ENCODE measurements at regions not wholly inside any gene's neighbourhood (a gene's known extent, or its start where the extent isn't known, plus 50 kb on each side); places are given as distances from the start of the nearest gene placed in this dataset.

- Histone ChIP-seq H3K27ac (ENCODE audit: low read length in 2 of 2) (no peak overlapping the region), H3K36me3 (replicated peaks in 1 of 2; ENCODE audit: control extremely low read depth in 1 of 2, control insufficient read depth in 1 of 2, extremely low read depth in 1 of 2, insufficient read depth in 2 of 2, low read length in 1 of 2) (no peaks in the 10 kb centered on the region), H3K9me3 (ENCODE audit: control extremely low read depth in 1 of 3, control insufficient read depth in 2 of 3, insufficient read depth in 1 of 3, low read length in 2 of 3) (peaks cover 0 to 19% (median 0%) of the 10 kb centered on the region in 3 donors), H3K4me2 (replicated peaks; ENCODE audit: low read depth, low read length, poor library complexity, severe bottlenecking) (no peak overlapping the region), H2AFZ (ENCODE audit: insufficient read depth, low read depth, low read length, poor library complexity, severe bottlenecking) (no peak overlapping the region), H4K20me1 (ENCODE audit: control insufficient read depth, insufficient read depth, low read length, poor library complexity, severe bottlenecking) (no peaks in the 10 kb centered on the region), H3K4me3 (ENCODE audit: control extremely low read depth in 1 of 5, extremely low read depth in 1 of 5, insufficient read depth in 1 of 5, low read depth in 2 of 5, low read length in 4 of 5) (no peak overlapping the region), H3K4me1 (ENCODE audit: control insufficient read depth in 2 of 2, insufficient read depth in 2 of 2, low read length in 2 of 2) (no peaks in the 10 kb centered on the region), H3K27me3 (replicated peaks in 1 of 4; ENCODE audit: control extremely low read depth in 1 of 4, control insufficient read depth in 3 of 4, insufficient read depth in 4 of 4, low read length in 3 of 4) (no peaks in the 10 kb centered on the region), H3K79me2 (ENCODE audit: control insufficient read depth, insufficient read depth, low read length) (no peaks in the 10 kb centered on the region), H3K9ac (ENCODE audit: low read length) (no peak overlapping the region)
- Mint-ChIP-seq H3K4me1 (no peaks in the 10 kb centered on the region), H3K27me3 (peaks cover 4% of the 10 kb centered on the region), H3K4me3 (no peak overlapping the region), H3K9me3 (ENCODE audit: insufficient read depth) (peaks cover 3% of the 10 kb centered on the region), H3K27ac (no peak overlapping the region)
- TF ChIP-seq CTCF (IDR thresholded peaks at IDR 0.05) (no peak), EZH2 (IDR thresholded peaks at IDR 0.05; ENCODE audit: borderline replicate concordance, insufficient read depth, low read depth, low read length, poor library complexity, severe bottlenecking) (no peak)
- ChIA-PET CTCF (no interaction called here), POLR2A (no interaction called here)
- ATAC-seq (ENCODE audit: low read depth) (no peak), DNase-seq (no peak)
- intact Hi-C loops (cut with micrococcal nuclease): no loop called here
- WGBS (ENCODE audit: insufficient coverage): 88% methylated on average over 1 of the region's 2 CpGs
These were observed 571.2 kb downstream of the TBC1D22A start for GRCh38 chr22:47333625-47334024.

- Histone ChIP-seq H3K79me2 (ENCODE audit: control insufficient read depth, insufficient read depth, low read length) (no peaks in the 10 kb centered on the region), H3K9ac (ENCODE audit: low read length) (no peak overlapping the region), H3K36me3 (replicated peaks in 1 of 2; ENCODE audit: control extremely low read depth in 1 of 2, control insufficient read depth in 1 of 2, extremely low read depth in 1 of 2, insufficient read depth in 2 of 2, low read length in 1 of 2) (no peaks in the 10 kb centered on the region), H3K4me1 (ENCODE audit: control insufficient read depth in 2 of 2, insufficient read depth in 2 of 2, low read length in 2 of 2) (no peaks in the 10 kb centered on the region), H3K4me2 (replicated peaks; ENCODE audit: low read depth, low read length, poor library complexity, severe bottlenecking) (no peak overlapping the region), H3K27me3 (replicated peaks in 1 of 4; ENCODE audit: control extremely low read depth in 1 of 4, control insufficient read depth in 3 of 4, insufficient read depth in 4 of 4, low read length in 3 of 4) (no peaks in the 10 kb centered on the region), H4K20me1 (ENCODE audit: control insufficient read depth, insufficient read depth, low read length, poor library complexity, severe bottlenecking) (no peaks in the 10 kb centered on the region), H2AFZ (ENCODE audit: insufficient read depth, low read depth, low read length, poor library complexity, severe bottlenecking) (no peak overlapping the region), H3K27ac (ENCODE audit: low read length in 2 of 2) (no peak overlapping the region), H3K4me3 (ENCODE audit: control extremely low read depth in 1 of 5, extremely low read depth in 1 of 5, insufficient read depth in 1 of 5, low read depth in 2 of 5, low read length in 4 of 5) (no peak overlapping the region), H3K9me3 (ENCODE audit: control extremely low read depth in 1 of 3, control insufficient read depth in 2 of 3, insufficient read depth in 1 of 3, low read length in 2 of 3) (peaks cover 0 to 19% (median 0%) of the 10 kb centered on the region in 3 donors)
- TF ChIP-seq EZH2 (IDR thresholded peaks at IDR 0.05; ENCODE audit: borderline replicate concordance, insufficient read depth, low read depth, low read length, poor library complexity, severe bottlenecking) (no peak), CTCF (IDR thresholded peaks at IDR 0.05) (no peak)
- Mint-ChIP-seq H3K4me1 (no peaks in the 10 kb centered on the region), H3K9me3 (ENCODE audit: insufficient read depth) (peaks cover 3% of the 10 kb centered on the region), H3K27me3 (peaks cover 8% of the 10 kb centered on the region), H3K27ac (no peak overlapping the region), H3K4me3 (no peak overlapping the region)
- POLR2A ChIA-PET: interaction anchor here (0.6 kb wide), 1 partner anchor 19 kb away, joined by 10 read pairs; no protein-coding TSS in a partner anchor
- ATAC-seq (ENCODE audit: low read depth): no peak
- CTCF ChIA-PET: no interaction called here
- WGBS (ENCODE audit: insufficient coverage): 85% methylated on average over 11 of the region's 14 CpGs
- intact Hi-C loops (cut with micrococcal nuclease): no loop called here
- no peak for DNase-seq
These were observed 570.0 kb downstream of the TBC1D22A start for GRCh38 chr22:47332246-47332980.
